Peyer's patch (tissue), 4 donors: ENCODE measurements at regions not wholly inside any gene's neighbourhood (a gene's known extent, or its start where the extent isn't known, plus 50 kb on each side); places are given as distances from the start of the nearest gene placed in this dataset.
"Not testable (repeated sequence)": the region's sequence is repeated elsewhere in the genome, so short reads cannot be mapped to it uniquely, and the experiment has no call there.

Source experiments
- DNase-seq, 3 donors: peaks; one replicate each; pipeline ENCODE4 v3.0.0-alpha.2; 2017 to 2019
- H3K27ac ChIP-seq, 4 donors: fragments of 200-600 bp; sonication (generic); one replicate each; pipeline ENCODE4 v1.5.1; 2016 to 2019
- H3K27me3 ChIP-seq, 2 donors: fragments of 200-600 bp; sonication (generic); one replicate each; pipeline ENCODE4 v1.5.1; 2019
- H3K36me3 ChIP-seq, 3 donors: fragments of 200-600 bp; sonication (generic); one replicate each; pipeline ENCODE4 v1.5.1; 2016 to 2019
- H3K4me1 ChIP-seq, 4 donors: fragments of 200-600 bp; sonication (generic); one replicate each; pipeline ENCODE4 v1.5.1; 2016 to 2019
- H3K4me3 ChIP-seq, 4 donors: fragments of 200-600 bp; sonication (generic); 1 replicate in 3 of 4; 2 replicates in 1 of 4; pipeline ENCODE4 v1.5.1; 2016 to 2019; ENCODE audit warnings: mild to moderate bottlenecking in 1 of 4
- H3K9me3 ChIP-seq, 4 donors: fragments of 200-600 bp; sonication (generic); one replicate each; pipeline ENCODE4 v1.5.1; 2016 to 2019; ENCODE audit warnings: mild to moderate bottlenecking in 1 of 4
- CTCF ChIP-seq, 6 experiments: fragments of 450-650 bp in 4 of 6; fragments of 200-600 bp in 2 of 6; sonication (generic) in 1 of 6; IDR thresholded peaks; one replicate each; pipeline ENCODE4 v1.5.1; 2017 to 2019; ENCODE audit warnings: antibody characterized with exemption in 6 of 6, mild to moderate bottlenecking in 3 of 6, moderate library complexity in 1 of 6
- POLR2A ChIP-seq, 2 donors: fragments of 450-650 bp; IDR thresholded peaks; one replicate each; pipeline ENCODE4 v1.5.1; 2017; ENCODE audit warnings: antibody characterized with exemption in 2 of 2, mild to moderate bottlenecking in 2 of 2, moderate library complexity in 2 of 2

- Histone ChIP-seq H3K27ac (no peak overlapping the region), H3K27me3 (no peaks in the 10 kb centered on the region), H3K36me3 (no peaks in the 10 kb centered on the region), H3K4me3 (no peak overlapping the region), H3K9me3 (no peaks in the 10 kb centered on the region), H3K4me1 (no peaks in the 10 kb centered on the region)
- no peak for TF ChIP-seq POLR2A (IDR thresholded peaks at IDR 0.05)
- TF ChIP-seq CTCF (IDR thresholded peaks at IDR 0.05): no peak
- DNase-seq: no peak
Observed at GRCh38 chr10:58063861-58064480, 203.7 kb downstream of the IPMK start.

- not testable (repeated sequence) for H3K27me3 ChIP-seq, H3K4me3 ChIP-seq, DNase-seq, H3K4me1 ChIP-seq, H3K9me3 ChIP-seq, H3K36me3 ChIP-seq, H3K27ac ChIP-seq
Observed at GRCh38 chr10:58058683-58059082, 209.0 kb downstream of the IPMK start.

GRCh38 chr10:58054881-58055280, 212.8 kb downstream of the IPMK start:
- TF ChIP-seq CTCF (IDR thresholded peaks at IDR 0.05) (no peak), POLR2A (IDR thresholded peaks at IDR 0.05) (no peak)
- Histone ChIP-seq H3K36me3 (no peaks in the 10 kb centered on the region), H3K4me1 (no peaks in the 10 kb centered on the region), H3K4me3 (no peak overlapping the region), H3K9me3 (no peaks in the 10 kb centered on the region), H3K27ac (no peak overlapping the region), H3K27me3 (no peaks in the 10 kb centered on the region)
- DNase-seq: no peak

GRCh38 chr10:58052772-58053171, 214.9 kb downstream of the IPMK start:
- Histone ChIP-seq H3K9me3 (no peaks in the 10 kb centered on the region), H3K27me3 (no peaks in the 10 kb centered on the region), H3K4me1 (no peaks in the 10 kb centered on the region), H3K4me3 (no peak overlapping the region), H3K27ac (no peak overlapping the region), H3K36me3 (no peaks in the 10 kb centered on the region)
- TF ChIP-seq POLR2A (IDR thresholded peaks at IDR 0.05): no peak
- TF ChIP-seq CTCF (IDR thresholded peaks at IDR 0.05): no peak
- no peak for DNase-seq

GRCh38 chr10:58050575-58050974, 217.1 kb downstream of the IPMK start:
- TF ChIP-seq CTCF (IDR thresholded peaks at IDR 0.05): no peak
- no peak for TF ChIP-seq POLR2A (IDR thresholded peaks at IDR 0.05)

GRCh38 chr10:58048936-58049335, 218.8 kb downstream of the IPMK start:
- TF ChIP-seq POLR2A (IDR thresholded peaks at IDR 0.05) (no peak), CTCF (IDR thresholded peaks at IDR 0.05) (no peak)
- H3K27me3 ChIP-seq: no peaks in the 10 kb centered on the region
- H3K4me1 ChIP-seq: no peaks in the 10 kb centered on the region
- no peaks in the 10 kb centered on the region for H3K9me3 ChIP-seq
- DNase-seq: no peak
- H3K27ac ChIP-seq: no peak overlapping the region
- no peak overlapping the region for H3K4me3 ChIP-seq
- no peaks in the 10 kb centered on the region for H3K36me3 ChIP-seq

More at GRCh38 chr10:58050575-58050974, 217.1 kb downstream of the IPMK start:
- H3K4me3 ChIP-seq: no peak overlapping the region
- H3K4me1 ChIP-seq: no peaks in the 10 kb centered on the region
- no peaks in the 10 kb centered on the region for H3K9me3 ChIP-seq
- H3K27ac ChIP-seq: no peak overlapping the region
- no peaks in the 10 kb centered on the region for H3K36me3 ChIP-seq
- DNase-seq: no peak
- no peaks in the 10 kb centered on the region for H3K27me3 ChIP-seq
